Caco-2 (cell line): ENCODE measurements at regions not wholly inside any gene's neighbourhood (a gene's known extent, or its start where the extent isn't known, plus 50 kb on each side); places are given as distances from the start of the nearest gene placed in this dataset.
"Not testable (repeated sequence)": the region's sequence is repeated elsewhere in the genome, so short reads cannot be mapped to it uniquely, and the experiment has no call there.

Source experiments
- BruUV-seq: library from RNA; stranded (reverse); fragments of 400-500 nt; replicated peaks from 2 replicates; lab custom pipeline; 2021; lab: Mats Ljungman, UMichigan
- CTCF ChIA-PET: fragments of 300-600 bp; sonication (Branson Sonifier 250); formaldehyde crosslinking; loops from one replicate; lab custom pipeline; 2022; ENCODE audit warnings: antibody characterized with exemption; lab: Charles Lee
- POLR2A ChIA-PET: fragments of 300-600 bp; sonication (Branson Sonifier 250); formaldehyde crosslinking; loops from one replicate; lab custom pipeline; 2022; ENCODE audit warnings: antibody characterized with exemption; lab: Charles Lee
- DNase-seq, 2 experiments: peaks; one replicate each; pipeline versions ENCODE4 v3.0.0 to v3.0.0-alpha.2; 2020 to 2022
- H3K27me3 ChIP-seq: replicated peaks from 2 replicates; pipeline ENCODE4 v1.6.0; 2011; ENCODE audit warnings: low read length; ENCODE audit not compliant: control insufficient read depth, insufficient read depth
- H3K36me3 ChIP-seq: 2 replicates; pipeline ENCODE4 v1.5.1; 2011; ENCODE audit warnings: low read length; ENCODE audit not compliant: control insufficient read depth, insufficient read depth
- H3K4me1 ChIP-seq: fragments of 250-450 bp; sonication (Bioruptor Pico); 2 replicates; pipeline ENCODE4 v1.5.1; 2020; ENCODE audit warnings: mild to moderate bottlenecking
- H3K4me3 ChIP-seq: 2 replicates; pipeline ENCODE4 v1.5.1; 2011; ENCODE audit warnings: low read depth, mild to moderate bottlenecking, control low read depth, low read length
- H3K9me3 ChIP-seq: fragments of 250-450 bp; sonication (Bioruptor Pico); 2 replicates; pipeline ENCODE4 v1.5.1; 2020; ENCODE audit warnings: mild to moderate bottlenecking, moderate library complexity
- H3K27ac Mint-ChIP-seq: one replicate; pipeline ENCODE4 v1.8.0; 2022; ENCODE audit warnings: mixed read lengths; ENCODE audit not compliant: unreplicated experiment
- H3K27me3 Mint-ChIP-seq: one replicate; pipeline ENCODE4 v1.8.0; 2022; ENCODE audit warnings: mixed read lengths; ENCODE audit not compliant: insufficient read depth, unreplicated experiment
- H3K36me3 Mint-ChIP-seq: one replicate; pipeline ENCODE4 v1.8.0; 2022; ENCODE audit warnings: mild to moderate bottlenecking, mixed read lengths; ENCODE audit not compliant: insufficient read depth, unreplicated experiment
- H3K4me1 Mint-ChIP-seq: one replicate; pipeline ENCODE4 v1.8.0; 2022; ENCODE audit warnings: low read depth, mixed read lengths; ENCODE audit not compliant: unreplicated experiment
- H3K4me3 Mint-ChIP-seq: one replicate; pipeline ENCODE4 v1.8.0; 2022; ENCODE audit warnings: mild to moderate bottlenecking, moderate library complexity, mixed read lengths; ENCODE audit not compliant: unreplicated experiment
- H3K9me3 Mint-ChIP-seq: one replicate; pipeline ENCODE4 v1.8.0; 2022; ENCODE audit warnings: mixed read lengths; ENCODE audit not compliant: unreplicated experiment
- intact Hi-C: fragments of 100-400 bp; cut with micrococcal nuclease; formaldehyde crosslinking; loops from one replicate; pipeline ENCODE4 v1.10.0; 2022; ENCODE audit not compliant: unreplicated experiment
- TF ChIP-seq, protein P1 (sequence below), 2 experiments: fragments of 200-600 bp in 1 of 2; IDR thresholded peaks; 1 replicate in 1 of 2; 2 replicates in 1 of 2; pipeline versions ENCODE4 v1.5.1 to v1.8.0; 2011 to 2022; ENCODE audit warnings: antibody characterized with exemption in 1 of 2, control low read depth in 1 of 2, inconsistent platforms in 1 of 2, low read depth in 1 of 2, low read length in 1 of 2, mild to moderate bottlenecking in 1 of 2, moderate library complexity in 1 of 2; ENCODE audit not compliant: insufficient read depth in 1 of 2, severe bottlenecking in 1 of 2, unreplicated experiment in 1 of 2

DNA sequence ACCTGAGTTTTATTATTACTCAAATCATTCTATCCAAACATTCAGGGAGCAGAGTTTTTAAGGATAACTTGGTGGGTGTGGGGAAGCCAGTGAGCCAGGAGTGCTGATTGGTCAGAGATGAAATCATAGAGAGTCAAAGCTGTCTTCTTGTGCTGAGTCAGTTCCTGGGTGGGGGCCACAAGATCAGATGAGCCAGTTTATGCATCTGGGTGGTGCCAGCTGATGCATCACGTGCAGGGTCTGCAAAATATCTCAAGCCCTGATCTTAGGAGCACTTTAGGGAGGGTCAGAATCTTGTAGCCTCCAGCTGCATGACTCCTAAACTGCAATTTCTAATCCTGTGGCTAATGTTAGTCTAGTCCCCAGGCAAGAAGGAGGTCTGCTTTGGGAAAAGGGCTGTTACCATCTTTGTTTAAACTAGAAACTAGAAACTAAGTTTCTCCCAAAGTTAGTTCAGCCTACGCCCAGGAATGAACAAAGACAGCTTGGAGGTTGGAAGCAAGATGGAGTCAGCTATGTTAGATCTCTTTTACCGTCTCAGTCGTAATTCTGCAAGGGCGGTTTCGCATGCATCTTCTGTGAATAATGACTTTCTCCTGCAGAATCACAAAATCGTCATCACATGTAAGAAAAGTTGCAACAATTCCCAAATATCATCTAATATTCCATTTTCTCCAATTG, 97.5 kb downstream of the ZNF664 start:
- H3K27me3 ChIP-seq, H3K4me3 ChIP-seq, H3K36me3 ChIP-seq, H3K27ac Mint-ChIP-seq, DNase-seq, H3K4me3 Mint-ChIP-seq, H3K9me3 Mint-ChIP-seq, BruUV-seq, intact Hi-C loops, H3K36me3 Mint-ChIP-seq, CTCF ChIA-PET, H3K27me3 Mint-ChIP-seq: not testable (repeated sequence)
- Histone ChIP-seq H3K4me1 (peaks cover 20% of the 10 kb centered on the region), H3K9me3 (peaks cover 18% of the 10 kb centered on the region)
- peaks cover 18% of the 10 kb centered on the region for H3K4me1 Mint-ChIP-seq
- POLR2A ChIA-PET = interaction anchor here (0.6 kb wide), 1 partner anchor 358 kb away, joined by 3 read pairs; the partner anchor contains the start of gene ATP6V0A2

DNA sequence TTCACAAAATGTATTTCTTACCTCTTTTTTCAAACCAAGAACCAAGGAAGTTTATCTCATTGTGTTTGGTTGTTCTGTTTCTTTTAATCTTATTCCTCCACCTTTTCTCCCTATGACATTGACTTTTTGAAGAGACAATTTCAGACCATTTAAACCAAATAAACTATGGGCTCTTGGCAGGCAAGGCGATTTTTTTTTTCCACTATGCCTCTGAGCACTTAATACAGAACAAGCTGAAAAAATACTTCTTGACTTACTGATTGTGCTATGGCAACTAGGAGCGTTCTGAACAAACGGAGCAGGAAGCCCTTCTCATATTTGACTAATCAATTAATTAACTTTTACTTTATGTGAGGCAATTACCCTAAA, 98.0 kb downstream of the ZNF664 start:
- peaks cover 23% of the 10 kb centered on the region for H3K4me1 Mint-ChIP-seq
- no TSS peak for BruUV-seq

DNA sequence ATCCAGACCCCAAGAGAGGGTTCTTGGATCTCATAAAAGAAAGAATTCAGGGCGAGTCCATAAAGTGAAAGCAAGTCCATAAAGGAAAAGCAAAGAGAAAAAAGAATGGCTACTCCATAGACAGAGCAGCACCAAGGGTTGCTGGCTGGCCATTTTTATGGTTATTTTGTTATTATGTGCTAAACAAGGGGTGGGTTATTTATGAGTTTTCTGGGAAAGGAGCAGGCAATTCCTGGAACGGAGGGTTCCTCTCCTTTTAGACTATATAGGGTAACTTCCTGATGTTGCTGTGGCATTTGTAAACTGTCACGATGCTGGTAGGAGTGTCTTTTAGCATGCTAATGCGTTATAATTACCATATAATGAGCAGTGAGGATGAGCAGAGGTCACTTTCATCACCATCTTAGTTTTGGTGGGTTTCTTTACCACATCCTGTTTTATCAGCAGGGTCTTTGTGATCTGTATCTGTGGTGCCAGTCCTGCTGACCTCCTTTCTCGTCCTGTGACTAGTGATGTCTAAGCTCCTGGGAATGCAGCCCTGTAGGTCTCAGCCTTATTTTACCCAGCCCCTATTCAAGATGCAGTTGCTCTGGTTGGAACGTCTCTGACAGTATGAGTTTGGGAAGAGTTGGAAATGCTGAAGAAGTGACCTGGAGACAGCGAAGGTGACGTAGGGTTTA, 100.5 kb downstream of the ZNF664 start:
- TF ChIP-seq, protein P1, sequence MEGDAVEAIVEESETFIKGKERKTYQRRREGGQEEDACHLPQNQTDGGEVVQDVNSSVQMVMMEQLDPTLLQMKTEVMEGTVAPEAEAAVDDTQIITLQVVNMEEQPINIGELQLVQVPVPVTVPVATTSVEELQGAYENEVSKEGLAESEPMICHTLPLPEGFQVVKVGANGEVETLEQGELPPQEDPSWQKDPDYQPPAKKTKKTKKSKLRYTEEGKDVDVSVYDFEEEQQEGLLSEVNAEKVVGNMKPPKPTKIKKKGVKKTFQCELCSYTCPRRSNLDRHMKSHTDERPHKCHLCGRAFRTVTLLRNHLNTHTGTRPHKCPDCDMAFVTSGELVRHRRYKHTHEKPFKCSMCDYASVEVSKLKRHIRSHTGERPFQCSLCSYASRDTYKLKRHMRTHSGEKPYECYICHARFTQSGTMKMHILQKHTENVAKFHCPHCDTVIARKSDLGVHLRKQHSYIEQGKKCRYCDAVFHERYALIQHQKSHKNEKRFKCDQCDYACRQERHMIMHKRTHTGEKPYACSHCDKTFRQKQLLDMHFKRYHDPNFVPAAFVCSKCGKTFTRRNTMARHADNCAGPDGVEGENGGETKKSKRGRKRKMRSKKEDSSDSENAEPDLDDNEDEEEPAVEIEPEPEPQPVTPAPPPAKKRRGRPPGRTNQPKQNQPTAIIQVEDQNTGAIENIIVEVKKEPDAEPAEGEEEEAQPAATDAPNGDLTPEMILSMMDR (IDR thresholded peaks at IDR 0.05; ENCODE audit: insufficient read depth in 1 of 2, low read depth in 1 of 2, low read length in 1 of 2, severe bottlenecking in 1 of 2, unreplicated experiment in 1 of 2) = no peak
- BruUV-seq = no TSS peak
- peaks cover 33% of the 10 kb centered on the region for H3K4me1 Mint-ChIP-seq
- intact Hi-C loops = no loop called here
- no peak for DNase-seq
- peaks cover 36% of the 10 kb centered on the region for H3K4me1 ChIP-seq
- no peak overlapping the region for H3K4me3 ChIP-seq
- no peaks in the 10 kb centered on the region for H3K9me3 Mint-ChIP-seq
- peak overlapping the region; percentile 99 for H3K27ac Mint-ChIP-seq
- H3K4me3 Mint-ChIP-seq = peak overlapping the region; percentile 43
- peaks cover 14% of the 10 kb centered on the region for H3K36me3 Mint-ChIP-seq
- H3K27me3 Mint-ChIP-seq = no peaks in the 10 kb centered on the region
- H3K36me3 ChIP-seq = no peaks in the 10 kb centered on the region
- ChIA-PET POLR2A (no interaction called here), CTCF (no interaction called here)
- no peaks in the 10 kb centered on the region for H3K27me3 ChIP-seq
- H3K9me3 ChIP-seq = peaks cover 3% of the 10 kb centered on the region

More for the DNA sequence above, 98.0 kb downstream of the ZNF664 start:
- H3K27ac Mint-ChIP-seq = no peak overlapping the region
- H3K4me1 ChIP-seq = peaks cover 23% of the 10 kb centered on the region
- intact Hi-C loops = no loop called here
- H3K9me3 Mint-ChIP-seq = peaks cover 9% of the 10 kb centered on the region
- peaks cover 18% of the 10 kb centered on the region for H3K9me3 ChIP-seq
- CTCF ChIA-PET = no interaction called here
- peaks cover 8% of the 10 kb centered on the region for H3K36me3 Mint-ChIP-seq
- no peak overlapping the region for H3K4me3 ChIP-seq
- POLR2A ChIA-PET = no interaction called here
- TF ChIP-seq, protein P1 (IDR thresholded peaks at IDR 0.05; ENCODE audit: insufficient read depth in 1 of 2, low read depth in 1 of 2, low read length in 1 of 2, severe bottlenecking in 1 of 2, unreplicated experiment in 1 of 2) = no peak
- no peaks in the 10 kb centered on the region for H3K27me3 Mint-ChIP-seq
- no peak for DNase-seq
- H3K27me3 ChIP-seq = no peaks in the 10 kb centered on the region
- H3K36me3 ChIP-seq = no peaks in the 10 kb centered on the region
- no peak overlapping the region for H3K4me3 Mint-ChIP-seq
